ENCODE measurements at regions not wholly inside any gene's neighbourhood (a gene's known extent, or its start where the extent isn't known, plus 50 kb on each side); places are given as distances from the start of the nearest gene placed in this dataset.
A peak's percentile ranks its signal among the peaks of the same experiment; 100 is the strongest.

GRCh38 chr1:79785561-79785960, 779.0 kb upstream of the ADGRL4 start:
- Histone ChIP-seq H3K79me2 (ENCODE audit: low read length) (no peaks in the 10 kb centered on the region), H3K9ac (ENCODE audit: low read length) (no peak overlapping the region), H3K27ac (ENCODE audit: low read length) (no peak overlapping the region), H3K4me3 (ENCODE audit: low read length) (no peak overlapping the region), H3K4me2 (ENCODE audit: low read depth, low read length) (no peak overlapping the region), H4K20me1 (ENCODE audit: insufficient read depth, low read length) (no peaks in the 10 kb centered on the region), H3K27me3 (replicated peaks; ENCODE audit: insufficient read depth, low read length) (no peaks in the 10 kb centered on the region), H3F3A (ENCODE audit: insufficient read depth, low read length) (no peaks in the 10 kb centered on the region), H3K4me1 (ENCODE audit: low read length) (no peaks in the 10 kb centered on the region), H3K9me2 (replicated peaks; ENCODE audit: insufficient read depth, low read length) (no peaks in the 10 kb centered on the region), H3K36me3 (replicated peaks; ENCODE audit: insufficient read depth, low read length) (no peaks in the 10 kb centered on the region), H3K9me3 (replicated peaks; ENCODE audit: insufficient read depth, low read length) (no peaks in the 10 kb centered on the region), H2AFZ (ENCODE audit: low read length) (no peak overlapping the region)
- no peak for DNase-seq
- no peak for TF ChIP-seq EZH2phosphoT487 (IDR thresholded peaks at IDR 0.05; ENCODE audit: low read length)
- TF ChIP-seq CTCF (IDR thresholded peaks at IDR 0.05; ENCODE audit: low read length) = no peak
- no peak for TF ChIP-seq EZH2 (optimal IDR thresholded peaks at IDR 0.05; ENCODE audit: low read depth, low read length)

GRCh38 chr1:79781261-79781660, 774.7 kb upstream of the ADGRL4 start:
- no peaks in the 10 kb centered on the region for H3F3A ChIP-seq (ENCODE audit: insufficient read depth, low read length)
- H3K4me2 ChIP-seq (ENCODE audit: low read depth, low read length) = no peak overlapping the region
- TF ChIP-seq CTCF (IDR thresholded peaks at IDR 0.05; ENCODE audit: low read length) (no peak), EZH2phosphoT487 (IDR thresholded peaks at IDR 0.05; ENCODE audit: low read length) (no peak), EZH2 (optimal IDR thresholded peaks at IDR 0.05; ENCODE audit: low read depth, low read length) (no peak)
- no peaks in the 10 kb centered on the region for H3K36me3 ChIP-seq (replicated peaks; ENCODE audit: insufficient read depth, low read length)
- H3K9me2 ChIP-seq (replicated peaks; ENCODE audit: insufficient read depth, low read length) = no peaks in the 10 kb centered on the region
- H4K20me1 ChIP-seq (ENCODE audit: insufficient read depth, low read length) = no peaks in the 10 kb centered on the region
- H3K27me3 ChIP-seq (replicated peaks; ENCODE audit: insufficient read depth, low read length) = no peaks in the 10 kb centered on the region
- H3K9ac ChIP-seq (ENCODE audit: low read length) = no peak overlapping the region
- DNase-seq = no peak
- H3K4me1 ChIP-seq (ENCODE audit: low read length) = peaks cover 3% of the 10 kb centered on the region
- H3K4me3 ChIP-seq (ENCODE audit: low read length) = no peak overlapping the region
- H3K9me3 ChIP-seq (replicated peaks; ENCODE audit: insufficient read depth, low read length) = no peaks in the 10 kb centered on the region
- H2AFZ ChIP-seq (ENCODE audit: low read length) = no peak overlapping the region
- no peaks in the 10 kb centered on the region for H3K79me2 ChIP-seq (ENCODE audit: low read length)
- H3K27ac ChIP-seq (ENCODE audit: low read length) = no peak overlapping the region

GRCh38 chr1:79777481-79778219, 771.1 kb upstream of the ADGRL4 start:
- H2AFZ ChIP-seq (ENCODE audit: low read length) = no peak overlapping the region
- no peaks in the 10 kb centered on the region for H3K36me3 ChIP-seq (replicated peaks; ENCODE audit: insufficient read depth, low read length)
- no peaks in the 10 kb centered on the region for H3K9me3 ChIP-seq (replicated peaks; ENCODE audit: insufficient read depth, low read length)
- TF ChIP-seq EZH2phosphoT487 (IDR thresholded peaks at IDR 0.05; ENCODE audit: low read length) = no peak
- TF ChIP-seq EZH2 (optimal IDR thresholded peaks at IDR 0.05; ENCODE audit: low read depth, low read length) = no peak
- TF ChIP-seq CTCF (IDR thresholded peaks at IDR 0.05; ENCODE audit: low read length) = no peak
- H3K9ac ChIP-seq (ENCODE audit: low read length) = no peak overlapping the region
- H3K27ac ChIP-seq (ENCODE audit: low read length) = peak overlapping the region; percentile 17; the same call in 1 of the 2 replicates
- H3K27me3 ChIP-seq (replicated peaks; ENCODE audit: insufficient read depth, low read length) = no peaks in the 10 kb centered on the region
- H3F3A ChIP-seq (ENCODE audit: insufficient read depth, low read length) = no peaks in the 10 kb centered on the region
- DNase-seq = peak; percentile 67
- H3K4me3 ChIP-seq (ENCODE audit: low read length) = no peak overlapping the region
- H3K4me2 ChIP-seq (ENCODE audit: low read depth, low read length) = no peak overlapping the region
- no peaks in the 10 kb centered on the region for H4K20me1 ChIP-seq (ENCODE audit: insufficient read depth, low read length)
- peaks cover 3% of the 10 kb centered on the region for H3K4me1 ChIP-seq (ENCODE audit: low read length)
- no peaks in the 10 kb centered on the region for H3K9me2 ChIP-seq (replicated peaks; ENCODE audit: insufficient read depth, low read length)
- no peaks in the 10 kb centered on the region for H3K79me2 ChIP-seq (ENCODE audit: low read length)

Data from MM.1S (cell line).